Trophoblast cell (in vitro differentiated cells and primary cell): ENCODE measurements at regions not wholly inside any gene's neighbourhood (a gene's known extent, or its start where the extent isn't known, plus 50 kb on each side); places are given as distances from the start of the nearest gene placed in this dataset.
"Not testable (repeated sequence)": the region's sequence is repeated elsewhere in the genome, so short reads cannot be mapped to it uniquely, and the experiment has no call there.

Source experiments
- DNase-seq, 2 donors: peaks; one replicate each; pipeline ENCODE4 v3.0.0-alpha.2; 2016
- H2AFZ ChIP-seq: 2 replicates; pipeline ENCODE4 v1.6.1; 2013; ENCODE audit warnings: low read length, moderate library complexity, mild to moderate bottlenecking; ENCODE audit not compliant: insufficient read depth, poor library complexity
- H2AK5ac ChIP-seq: 2 replicates; pipeline ENCODE4 v1.6.1; 2013; ENCODE audit warnings: mild to moderate bottlenecking, low read length
- H2BK120ac ChIP-seq: 2 replicates; pipeline ENCODE4 v1.6.1; 2013; ENCODE audit warnings: low read length, mild to moderate bottlenecking, moderate library complexity; ENCODE audit not compliant: insufficient read depth, poor library complexity
- H2BK12ac ChIP-seq: 2 replicates; pipeline ENCODE4 v1.6.1; 2013; ENCODE audit warnings: mild to moderate bottlenecking, low read length, moderate library complexity
- H2BK5ac ChIP-seq: 2 replicates; pipeline ENCODE4 v1.6.1; 2013; ENCODE audit warnings: low read length, low read depth, moderate library complexity, mild to moderate bottlenecking; ENCODE audit not compliant: poor library complexity
- H3K14ac ChIP-seq: 2 replicates; pipeline ENCODE4 v1.6.1; 2013; ENCODE audit warnings: mild to moderate bottlenecking, low read length
- H3K18ac ChIP-seq: 2 replicates; pipeline ENCODE4 v1.6.1; 2013; ENCODE audit warnings: mild to moderate bottlenecking, low read length
- H3K23ac ChIP-seq: 2 replicates; pipeline ENCODE4 v1.6.1; 2013; ENCODE audit warnings: low read length
- H3K27ac ChIP-seq: 2 replicates; pipeline ENCODE4 v1.5.1; 2013; ENCODE audit warnings: low read depth, mild to moderate bottlenecking, inconsistent platforms, low read length, moderate library complexity
- H3K27me3 ChIP-seq: 2 replicates; pipeline ENCODE4 v1.6.1; 2013; ENCODE audit warnings: inconsistent platforms, mild to moderate bottlenecking, low read length, moderate library complexity; ENCODE audit not compliant: insufficient read depth
- H3K36me3 ChIP-seq, 2 experiments: 1 replicate in 1 of 2; 2 replicates in 1 of 2; pipeline ENCODE4 v1.6.1; 2013; ENCODE audit warnings: low read length in 2 of 2, mild to moderate bottlenecking in 2 of 2, moderate library complexity in 1 of 2; ENCODE audit not compliant: insufficient read depth in 2 of 2, control insufficient read depth in 1 of 2
- H3K4ac ChIP-seq: 2 replicates; pipeline ENCODE4 v1.6.1; 2013; ENCODE audit warnings: low read depth, mild to moderate bottlenecking, low read length, moderate library complexity
- H3K4me1 ChIP-seq, 2 experiments: 1 replicate in 1 of 2; 2 replicates in 1 of 2; pipeline ENCODE4 v1.6.1; 2013; ENCODE audit warnings: low read length in 2 of 2, mild to moderate bottlenecking in 2 of 2, moderate library complexity in 1 of 2; ENCODE audit not compliant: insufficient read depth in 2 of 2, control insufficient read depth in 1 of 2
- H3K4me2 ChIP-seq: 2 replicates; pipeline ENCODE4 v1.6.1; 2013; ENCODE audit warnings: inconsistent platforms, mild to moderate bottlenecking, low read length, moderate library complexity
- H3K4me3 ChIP-seq: 2 replicates; pipeline ENCODE4 v1.5.1; 2013; ENCODE audit warnings: mild to moderate bottlenecking, low read depth, low read length, inconsistent platforms
- H3K79me1 ChIP-seq: one replicate; pipeline ENCODE4 v1.6.1; 2013; ENCODE audit warnings: low read length
- H3K79me2 ChIP-seq: 2 replicates; pipeline ENCODE4 v1.6.1; 2013; ENCODE audit warnings: low read length, mild to moderate bottlenecking; ENCODE audit not compliant: control insufficient read depth, insufficient read depth, poor library complexity
- H3K9ac ChIP-seq: 2 replicates; pipeline ENCODE4 v1.6.1; 2013; ENCODE audit warnings: mild to moderate bottlenecking, low read length
- H3K9me3 ChIP-seq: 2 replicates; pipeline ENCODE4 v1.6.1; 2013; ENCODE audit warnings: low read depth, mild to moderate bottlenecking, control low read depth, inconsistent platforms, low read length; ENCODE audit not compliant: insufficient read depth
- H4K12ac ChIP-seq: 2 replicates; pipeline ENCODE4 v1.6.1; 2013; ENCODE audit warnings: low read depth, mild to moderate bottlenecking, low read length, moderate library complexity
- H4K8ac ChIP-seq: 2 replicates; pipeline ENCODE4 v1.6.1; 2013; ENCODE audit warnings: low read depth, mild to moderate bottlenecking, low read length, moderate library complexity
- H4K91ac ChIP-seq: one replicate; pipeline ENCODE4 v1.6.1; 2013; ENCODE audit warnings: low read depth, mild to moderate bottlenecking, low read length, moderate library complexity
- WGBS: extraction: QIAGEN DNeasy Blood & Tissue Kit; methylation state at CpG from one replicate; pipeline ENCODE4 v1.1.7; 2013; ENCODE audit warnings: missing lambda C conversion rate; ENCODE audit not compliant: insufficient read length, insufficient coverage; ENCODE audit errors: extremely low coverage; 5-methylcytosine and 5-hydroxymethylcytosine counted together

GRCh38 chrX:9374555-9374954 is 90.3 kb upstream of the TBL1X start:
- no peak overlapping the region for H2BK5ac ChIP-seq
- no peak overlapping the region for H3K4ac ChIP-seq
- no peak overlapping the region for H3K4me3 ChIP-seq
- no peak for DNase-seq
- no peak overlapping the region for H4K12ac ChIP-seq
- H3K4me2 ChIP-seq, result no peak overlapping the region
- WGBS, result no CpG with 5 or more reads among the region's 6 CpGs
- no peak overlapping the region for H2AK5ac ChIP-seq
- no peaks in the 10 kb centered on the region for H3K79me2 ChIP-seq
- H3K36me3 ChIP-seq, result no peaks in the 10 kb centered on the region
- H3K18ac ChIP-seq, result no peak overlapping the region
- H4K91ac ChIP-seq, result no peak overlapping the region
- no peak overlapping the region for H2BK120ac ChIP-seq
- H3K27me3 ChIP-seq, result no peaks in the 10 kb centered on the region
- no peak overlapping the region for H4K8ac ChIP-seq
- H3K23ac ChIP-seq, result no peak overlapping the region
- no peak overlapping the region for H3K9ac ChIP-seq
- H3K14ac ChIP-seq, result no peak overlapping the region
- no peaks in the 10 kb centered on the region for H3K79me1 ChIP-seq
- H3K9me3 ChIP-seq, result no peaks in the 10 kb centered on the region
- no peak overlapping the region for H3K27ac ChIP-seq
- H3K4me1 ChIP-seq, result no peaks in the 10 kb centered on the region
- no peak overlapping the region for H2BK12ac ChIP-seq
- H2AFZ ChIP-seq, result no peak overlapping the region

- Histone ChIP-seq H2BK12ac (no peak overlapping the region), H2AK5ac (no peak overlapping the region), H2AFZ (no peak overlapping the region), H3K23ac (no peak overlapping the region), H3K4me3 (no peak overlapping the region), H2BK5ac (no peak overlapping the region), H3K9ac (no peak overlapping the region), H3K18ac (no peak overlapping the region), H4K12ac (no peak overlapping the region), H3K14ac (no peak overlapping the region), H3K27me3 (no peaks in the 10 kb centered on the region), H3K9me3 (no peaks in the 10 kb centered on the region), H3K27ac (no peak overlapping the region), H3K4ac (no peak overlapping the region), H3K36me3 (no peaks in the 10 kb centered on the region), H4K91ac (no peak overlapping the region), H3K4me2 (no peak overlapping the region), H3K79me2 (no peaks in the 10 kb centered on the region), H3K79me1 (no peaks in the 10 kb centered on the region), H2BK120ac (no peak overlapping the region), H4K8ac (no peak overlapping the region), H3K4me1 (peaks cover 0 to 2% of the 10 kb centered on the region in 2 experiments)
- DNase-seq, result no peak
- WGBS, result no CpG with 5 or more reads among the region's 4 CpGs
These were observed 88.7 kb upstream of the TBL1X start for GRCh38 chrX:9376111-9376510.

GRCh38 chrX:9377216-9377615 is 87.6 kb upstream of the TBL1X start:
- H3K9me3 ChIP-seq, H4K91ac ChIP-seq, H2BK12ac ChIP-seq, H3K27me3 ChIP-seq, DNase-seq, H3K4me3 ChIP-seq, H3K4me1 ChIP-seq, H2BK5ac ChIP-seq, H3K23ac ChIP-seq, H3K36me3 ChIP-seq, H3K4me2 ChIP-seq, H2AFZ ChIP-seq, H4K12ac ChIP-seq, H3K18ac ChIP-seq, H2BK120ac ChIP-seq, H4K8ac ChIP-seq, H3K27ac ChIP-seq, H3K4ac ChIP-seq, H3K14ac ChIP-seq, H3K79me2 ChIP-seq, H3K79me1 ChIP-seq, H2AK5ac ChIP-seq, H3K9ac ChIP-seq: not testable (repeated sequence)
- WGBS, result no CpG with 5 or more reads among the region's 3 CpGs

- H4K8ac ChIP-seq, result no peak overlapping the region
- no peak overlapping the region for H3K14ac ChIP-seq
- no peak overlapping the region for H3K27ac ChIP-seq
- peaks cover 0 to 2% of the 10 kb centered on the region in 2 experiments for H3K4me1 ChIP-seq
- H2BK120ac ChIP-seq, result no peak overlapping the region
- no peak overlapping the region for H2BK12ac ChIP-seq
- no peak overlapping the region for H3K23ac ChIP-seq
- H3K36me3 ChIP-seq, result no peaks in the 10 kb centered on the region
- H3K4me3 ChIP-seq, result no peak overlapping the region
- H4K91ac ChIP-seq, result no peak overlapping the region
- no peak overlapping the region for H3K4me2 ChIP-seq
- no peaks in the 10 kb centered on the region for H3K79me2 ChIP-seq
- H4K12ac ChIP-seq, result no peak overlapping the region
- peak in 1 of 2 donors; percentile 5 for DNase-seq
- no peak overlapping the region for H2BK5ac ChIP-seq
- no peak overlapping the region for H2AK5ac ChIP-seq
- no peak overlapping the region for H3K9ac ChIP-seq
- no peak overlapping the region for H2AFZ ChIP-seq
- no peak overlapping the region for H3K4ac ChIP-seq
- no peaks in the 10 kb centered on the region for H3K27me3 ChIP-seq
- no peaks in the 10 kb centered on the region for H3K9me3 ChIP-seq
- no CpG with 5 or more reads among the region's 7 CpGs for WGBS
- no peak overlapping the region for H3K18ac ChIP-seq
- no peaks in the 10 kb centered on the region for H3K79me1 ChIP-seq
These were observed 85.7 kb upstream of the TBL1X start for GRCh38 chrX:9378980-9379696.
